HG03571 (cell line): ENCODE measurements at regions not wholly inside any gene's neighbourhood (a gene's known extent, or its start where the extent isn't known, plus 50 kb on each side); places are given as distances from the start of the nearest gene placed in this dataset.
"Not testable (repeated sequence)": the region's sequence is repeated elsewhere in the genome, so short reads cannot be mapped to it uniquely, and the experiment has no call there.

Source experiments
- ATAC-seq: cut with Tn5 transposase; IDR thresholded peaks from one replicate; pipeline ENCODE4 v1.9.1; 2021; ENCODE audit not compliant: unreplicated experiment

DNA sequence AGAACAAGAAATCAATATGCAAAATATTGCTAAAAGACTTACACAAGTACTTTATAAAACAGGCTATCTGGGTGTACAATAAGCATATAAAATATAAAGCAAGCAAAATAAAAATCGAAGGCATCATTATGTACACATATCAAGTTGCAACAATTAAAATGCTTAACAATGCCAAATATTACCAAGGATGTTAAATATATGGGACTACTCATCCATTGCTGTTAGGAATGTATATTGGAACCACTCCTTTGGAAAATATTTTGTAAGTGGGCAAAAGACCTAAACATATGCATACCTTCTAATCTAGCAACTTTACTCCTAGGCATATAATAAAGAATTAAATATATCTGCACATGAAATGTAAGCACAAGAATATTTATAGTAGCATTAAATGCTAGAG lies 632.6 kb upstream of the COX7C start:
- no peak for ATAC-seq

- ATAC-seq: no peak
Measured at GRCh38 chr5:85990998-85991397, 626.7 kb upstream of the COX7C start.

DNA sequence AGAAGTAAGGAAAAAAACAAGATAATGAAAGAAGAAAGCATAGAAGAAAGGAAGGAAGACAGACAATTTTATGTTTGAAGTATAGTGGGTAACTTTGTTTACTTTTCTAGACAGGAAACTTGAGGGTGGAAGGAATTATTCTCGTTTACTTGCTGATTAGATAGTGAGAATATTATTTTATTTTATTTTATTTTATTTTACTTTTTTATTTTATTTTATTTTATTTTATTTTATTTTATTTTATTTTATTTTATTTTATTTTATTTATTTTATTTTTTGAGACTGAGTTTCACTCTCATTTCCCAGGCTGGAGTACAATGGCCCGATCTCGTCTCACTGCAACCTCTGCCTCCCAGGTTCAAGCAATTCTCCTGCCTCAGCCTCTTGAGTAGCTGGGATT lies 623.1 kb upstream of the COX7C start:
- not testable (repeated sequence) for ATAC-seq

DNA sequence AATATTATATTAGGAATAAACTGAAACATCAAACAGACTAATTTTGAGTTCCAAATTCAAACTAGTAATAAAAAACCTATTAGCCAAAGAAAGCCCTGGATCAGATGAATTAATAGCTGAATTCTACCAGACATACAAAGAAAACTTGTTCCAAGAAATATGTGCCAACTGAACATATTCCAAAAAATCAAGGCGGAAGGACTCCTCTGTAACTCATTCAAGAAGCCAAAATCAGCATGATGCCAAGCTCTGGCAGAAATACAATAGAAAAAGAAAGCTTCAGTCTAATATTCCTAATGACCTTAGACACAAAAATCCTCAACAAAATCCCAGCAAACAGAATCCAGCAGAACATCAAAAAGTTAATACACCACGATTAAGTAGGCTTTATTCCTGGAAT lies 619.1 kb upstream of the COX7C start:
- ATAC-seq: no peak

- ATAC-seq: no peak
Measured at GRCh38 chr5:86008293-86008692, 609.4 kb upstream of the COX7C start.

DNA sequence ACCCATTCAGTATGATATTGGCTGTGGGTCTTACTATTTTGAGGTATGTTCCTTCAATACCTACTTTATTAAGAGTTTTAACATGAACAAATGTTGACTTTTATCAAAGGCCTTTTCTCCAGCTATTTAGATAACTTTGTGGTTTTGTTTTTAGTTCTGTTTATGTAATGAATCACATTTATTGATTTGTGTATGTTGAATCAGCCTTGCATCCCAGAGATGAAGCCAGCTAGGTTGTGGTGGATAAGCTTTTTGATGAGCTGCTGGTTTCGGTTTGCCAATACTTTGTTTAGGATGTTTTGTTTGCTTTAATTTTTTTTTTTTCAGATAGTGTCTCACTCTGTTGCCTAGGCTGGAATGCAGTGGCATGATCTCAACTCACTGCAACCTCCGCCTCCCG lies 609.0 kb upstream of the COX7C start:
- no peak for ATAC-seq

- no peak for ATAC-seq
Measured at GRCh38 chr5:86011937-86012336, 605.8 kb upstream of the COX7C start.

- no peak for ATAC-seq
Measured at GRCh38 chr5:86029308-86029707, 588.4 kb upstream of the COX7C start.

DNA sequence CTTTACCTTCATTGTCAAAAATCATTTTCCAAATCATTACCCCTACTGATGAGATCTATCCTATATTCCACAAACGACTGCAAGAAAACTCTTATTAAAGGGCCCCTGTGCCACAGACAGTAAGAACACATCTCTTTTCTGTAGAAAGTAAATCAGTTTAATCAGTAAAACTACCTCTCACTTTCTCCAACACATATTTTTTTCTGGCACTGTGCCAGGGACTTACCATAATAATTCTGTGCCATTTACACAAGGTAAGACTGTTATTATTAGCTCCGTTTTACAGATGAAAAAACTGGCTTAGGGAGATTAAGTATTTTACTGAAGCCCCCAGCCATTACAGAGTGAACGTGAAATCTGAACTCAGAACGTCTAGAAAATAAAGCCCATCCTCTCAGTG lies 587.0 kb upstream of the COX7C start:
- ATAC-seq: no peak

GRCh38 chr5:86038566-86038965 lies 579.2 kb upstream of the COX7C start:
- ATAC-seq: no peak

DNA sequence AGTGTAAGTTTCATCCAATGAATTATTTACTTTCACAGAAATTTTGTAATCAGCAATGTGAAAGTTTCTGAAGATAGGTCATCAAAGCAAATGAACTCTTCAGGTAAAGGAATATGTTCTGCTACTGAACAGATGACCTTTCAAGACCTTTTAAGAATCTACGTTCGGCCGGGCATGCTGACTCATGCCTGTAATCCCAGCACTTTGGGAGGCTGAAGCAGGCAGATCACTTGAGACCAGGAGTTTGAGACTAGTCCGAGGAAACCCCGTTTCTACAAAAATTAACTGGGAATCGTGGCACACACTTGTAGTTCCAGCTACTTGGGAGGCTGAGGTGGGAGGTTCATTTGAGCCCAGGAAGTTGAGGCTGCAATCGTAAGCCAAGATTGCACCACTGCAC lies 578.4 kb upstream of the COX7C start:
- no peak for ATAC-seq

DNA sequence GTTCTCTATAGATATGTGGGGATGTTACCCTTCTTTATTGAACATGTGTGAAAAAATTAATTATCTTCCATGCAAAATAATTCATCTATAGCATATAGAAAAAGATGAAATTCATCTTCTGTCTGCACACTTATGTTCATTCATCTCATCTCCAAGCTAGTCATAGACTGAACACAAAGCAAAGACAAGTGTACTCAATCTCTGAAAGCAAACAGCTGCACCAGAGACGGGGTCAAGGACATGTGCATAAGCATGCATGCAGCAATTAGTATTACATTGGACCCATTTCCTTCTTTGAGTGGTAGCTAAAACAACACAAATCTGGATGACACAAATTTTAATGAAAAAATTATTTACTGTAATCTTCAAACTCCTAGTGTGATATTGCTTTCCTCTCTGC lies 547.0 kb upstream of the COX7C start:
- ATAC-seq: no peak

DNA sequence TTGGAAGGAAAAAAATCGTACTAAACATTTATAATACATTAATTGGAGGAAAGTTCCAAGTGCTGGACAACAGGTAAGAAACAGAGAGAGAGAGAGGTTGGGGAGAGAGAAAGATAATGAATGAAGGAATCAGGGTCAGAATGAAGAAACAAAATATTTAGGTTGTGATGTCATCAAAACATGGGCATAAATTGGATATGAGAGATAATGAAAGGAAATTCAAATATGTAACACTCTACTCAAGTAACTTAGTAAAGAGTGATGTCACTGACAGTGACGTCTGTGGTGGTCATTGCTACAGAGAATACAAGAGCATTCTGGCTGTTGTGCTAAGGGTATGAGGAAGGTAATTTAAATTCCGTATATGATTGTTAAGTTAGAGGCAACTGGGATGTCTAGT lies 543.4 kb upstream of the COX7C start:
- ATAC-seq: no peak

- no peak for ATAC-seq
Measured at GRCh38 chr5:86075139-86075538, 542.6 kb upstream of the COX7C start.

DNA sequence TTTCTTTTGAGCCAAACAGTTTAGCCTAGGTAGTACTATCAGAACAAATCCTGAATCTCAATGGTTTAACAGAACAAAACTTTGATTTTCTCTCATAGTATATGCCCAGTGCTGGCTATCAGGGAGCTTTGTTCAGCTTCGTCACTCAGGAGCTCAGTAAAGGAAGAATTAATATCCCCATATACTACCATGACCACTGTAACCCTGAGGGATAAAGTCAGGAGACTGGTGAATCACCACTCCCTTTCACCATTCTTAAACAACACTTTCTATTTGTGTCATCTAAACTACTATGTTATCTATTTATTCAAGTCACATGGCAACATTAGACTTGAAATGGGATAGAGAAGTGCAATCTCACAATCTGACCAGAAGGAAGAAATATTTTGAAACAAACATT lies 522.6 kb upstream of the COX7C start:
- no peak for ATAC-seq

DNA sequence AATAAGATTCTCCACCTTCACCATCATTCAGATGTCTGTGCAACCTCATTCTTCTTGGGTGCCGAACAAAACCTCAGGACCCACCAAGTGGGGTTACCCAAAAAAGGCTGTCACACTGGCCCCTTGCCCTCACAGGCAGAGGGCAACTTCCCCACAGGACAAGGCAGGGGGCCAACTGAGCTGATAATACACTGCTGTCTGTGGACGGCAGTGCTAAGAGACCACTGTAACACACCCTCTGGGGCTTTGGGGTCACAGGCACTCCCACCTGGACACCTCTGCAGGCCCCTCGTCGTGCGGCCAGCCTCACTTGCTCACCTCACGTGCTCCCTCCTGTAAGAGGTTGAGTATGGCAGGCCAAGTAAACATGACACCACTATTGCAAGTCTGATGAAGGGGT lies 515.8 kb upstream of the COX7C start:
- no peak for ATAC-seq

DNA sequence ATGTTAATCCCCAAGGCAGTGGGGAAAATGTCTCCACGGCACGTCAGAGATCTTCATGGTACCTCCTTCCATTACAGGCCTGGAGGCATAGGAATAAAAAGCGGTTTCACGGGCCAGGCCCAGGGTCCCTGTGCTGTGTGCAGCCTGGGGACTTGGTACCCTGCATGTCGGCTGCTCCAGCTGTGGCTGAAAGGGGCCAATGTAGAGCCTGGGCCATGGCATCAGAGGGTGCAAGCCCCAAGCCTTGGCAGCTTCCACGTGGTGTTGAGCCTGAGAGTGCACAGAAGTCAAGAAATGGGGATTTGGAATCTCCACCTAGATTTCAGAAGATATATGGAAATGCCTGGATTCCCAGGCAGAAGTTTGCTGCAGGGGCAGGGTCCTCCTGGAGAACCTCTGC lies 508.9 kb upstream of the COX7C start:
- ATAC-seq: no peak

- ATAC-seq: no peak
Measured at GRCh38 chr5:86112249-86112648, 505.5 kb upstream of the COX7C start.

DNA sequence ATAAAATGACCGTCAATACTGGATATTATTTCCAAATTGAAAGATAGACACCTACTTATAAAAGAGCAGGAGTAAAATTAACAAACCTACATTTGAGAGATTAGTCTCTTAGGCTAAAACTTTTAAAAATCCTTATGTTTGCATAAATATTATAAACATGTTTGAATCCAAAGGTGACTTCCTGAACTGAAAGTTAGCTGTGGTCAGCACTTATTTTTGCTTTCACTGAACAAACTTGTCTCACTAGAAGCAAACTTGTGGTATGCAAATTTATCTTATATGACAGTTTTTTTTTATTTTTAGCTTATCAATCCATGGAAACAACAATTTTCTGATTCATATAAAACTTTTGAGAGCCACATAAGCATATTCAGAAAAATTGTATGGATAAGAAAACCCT lies 502.6 kb upstream of the COX7C start:
- no peak for ATAC-seq

DNA sequence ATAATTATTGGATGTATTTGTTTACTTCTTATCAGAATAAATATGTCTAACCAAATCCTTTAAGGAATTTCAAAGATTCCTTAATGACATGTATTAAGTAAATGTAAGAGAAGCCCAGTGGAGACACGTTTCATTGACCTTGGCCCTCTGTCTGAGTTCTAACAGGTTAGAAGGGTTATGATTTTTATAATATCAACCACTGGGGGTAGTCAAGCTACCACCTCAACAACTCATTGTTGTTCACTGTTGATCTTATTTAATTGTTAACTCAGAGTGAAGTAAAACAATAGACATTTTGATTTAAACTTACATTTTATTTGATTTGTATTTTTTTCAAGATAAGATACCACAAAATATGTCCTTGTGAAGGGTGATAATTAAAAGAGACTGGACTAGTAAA lies 499.2 kb upstream of the COX7C start:
- ATAC-seq: no peak

DNA sequence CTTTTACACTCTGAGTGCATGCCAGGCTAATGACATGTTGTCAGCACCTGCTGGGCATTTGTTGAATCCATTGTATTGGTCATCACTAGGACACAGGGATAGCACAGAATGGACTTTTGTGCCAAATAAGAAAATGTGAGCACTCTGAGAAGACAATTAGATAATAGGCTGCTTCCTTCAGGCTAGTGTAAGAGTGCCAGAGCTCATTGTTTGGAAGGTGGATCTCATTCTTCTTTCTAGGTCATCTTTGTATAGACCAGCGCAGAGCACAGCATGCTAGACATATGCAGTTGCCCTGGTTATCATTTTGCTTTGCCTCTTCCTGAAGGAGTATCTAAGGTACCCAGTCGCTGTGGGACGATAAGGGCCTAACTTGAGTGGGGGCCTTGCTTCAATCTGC lies 493.4 kb upstream of the COX7C start:
- ATAC-seq: no peak

DNA sequence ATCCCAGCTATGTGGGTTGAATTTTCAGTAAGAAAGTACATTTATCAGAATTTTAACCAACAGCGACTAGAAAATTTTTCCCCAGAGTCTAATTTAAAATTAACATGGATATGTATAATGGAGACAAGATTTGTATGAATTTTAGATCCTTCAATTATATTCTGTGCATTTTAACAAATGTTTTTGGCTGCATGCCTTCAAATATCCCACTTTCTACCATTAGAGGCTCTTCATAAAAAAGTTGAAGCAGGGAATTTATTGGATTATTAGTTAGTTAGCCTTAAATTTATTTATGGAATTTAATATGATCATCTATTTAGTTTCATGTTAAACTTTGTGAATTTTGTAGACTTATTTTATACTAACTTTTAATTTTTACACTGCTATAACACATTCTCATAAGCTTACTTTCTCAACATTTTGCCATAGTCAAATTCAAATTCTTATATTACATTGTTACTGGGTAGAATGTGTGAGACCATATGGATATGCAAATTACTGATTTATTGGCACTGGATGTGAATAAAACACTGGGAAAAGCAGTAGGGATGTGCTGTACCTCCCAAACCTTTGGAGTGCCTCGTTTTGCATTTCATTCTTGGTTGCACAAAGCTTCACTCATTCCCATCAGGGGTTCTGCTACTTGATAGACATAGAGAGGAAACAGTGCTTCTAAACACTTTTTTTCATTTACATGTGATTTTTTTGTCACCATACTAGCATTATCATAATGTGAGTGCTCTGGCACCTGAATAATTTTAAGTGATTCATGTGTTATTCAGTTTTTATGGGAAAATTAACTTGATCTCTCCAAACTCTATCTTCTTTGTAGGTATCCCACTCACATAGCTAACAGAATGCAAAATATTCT lies 491.8 kb upstream of the COX7C start:
- no peak for ATAC-seq

DNA sequence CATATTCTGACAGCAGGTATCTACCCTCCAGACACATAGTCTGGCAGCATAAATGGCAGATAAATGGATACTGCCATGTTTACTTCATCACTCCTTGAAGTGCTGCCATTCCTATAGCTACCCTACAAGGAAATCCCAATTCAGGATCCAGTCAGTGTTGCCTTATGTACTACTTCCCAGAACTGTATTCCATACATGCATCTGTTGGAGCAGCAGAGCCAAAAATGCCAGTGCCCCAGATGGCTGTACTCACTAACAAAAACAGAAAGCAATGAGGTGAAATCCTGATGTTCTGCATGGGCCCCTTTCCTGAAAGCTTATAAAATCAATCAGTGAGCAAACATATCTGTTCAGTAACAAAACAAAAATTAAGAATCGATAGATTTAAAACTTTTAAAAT lies 490.0 kb upstream of the COX7C start:
- no peak for ATAC-seq
